ENCODE measurements at regions not wholly inside any gene's neighbourhood (a gene's known extent, or its start where the extent isn't known, plus 50 kb on each side); places are given as distances from the start of the nearest gene placed in this dataset.

GRCh38 chr10:113309791-113310190, 243.1 kb upstream of the HABP2 start:
- no peak for TF ChIP-seq GATA3 (IDR thresholded peaks at IDR 0.05; ENCODE audit: low read depth, low read length)
- no peak for TF ChIP-seq GATA2 (IDR thresholded peaks at IDR 0.05; ENCODE audit: low read depth, low read length)
